IPS-20b (cell line): ENCODE measurements at regions not wholly inside any gene's neighbourhood (a gene's known extent, or its start where the extent isn't known, plus 50 kb on each side); places are given as distances from the start of the nearest gene placed in this dataset.

Experiments used
- H3K27ac ChIP-seq: one replicate; pipeline ENCODE4 v1.5.1; 2013; ENCODE audit warnings: low read length
- H3K27me3 ChIP-seq: 2 replicates; pipeline ENCODE4 v1.6.1; 2013; ENCODE audit warnings: mild to moderate bottlenecking, low read length, inconsistent platforms; ENCODE audit not compliant: insufficient read depth
- H3K36me3 ChIP-seq: 2 replicates; pipeline ENCODE4 v1.6.1; 2013; ENCODE audit warnings: low read depth, mild to moderate bottlenecking, inconsistent platforms, low read length, moderate library complexity; ENCODE audit not compliant: insufficient read depth
- H3K4me1 ChIP-seq: 2 replicates; pipeline ENCODE4 v1.6.1; 2013; ENCODE audit warnings: mild to moderate bottlenecking, control low read depth, inconsistent platforms, low read length, moderate library complexity; ENCODE audit not compliant: insufficient read depth
- H3K4me3 ChIP-seq: 2 replicates; pipeline ENCODE4 v1.5.1; 2013; ENCODE audit warnings: mild to moderate bottlenecking, low read length, inconsistent platforms
- H3K9ac ChIP-seq: 2 replicates; pipeline ENCODE4 v1.6.1; 2013; ENCODE audit warnings: low read depth, mild to moderate bottlenecking, inconsistent platforms, low read length, moderate library complexity
- H3K9me3 ChIP-seq: 2 replicates; pipeline ENCODE4 v1.6.1; 2013; ENCODE audit warnings: mild to moderate bottlenecking, low read depth, low read length, inconsistent platforms; ENCODE audit not compliant: insufficient read depth

DNA sequence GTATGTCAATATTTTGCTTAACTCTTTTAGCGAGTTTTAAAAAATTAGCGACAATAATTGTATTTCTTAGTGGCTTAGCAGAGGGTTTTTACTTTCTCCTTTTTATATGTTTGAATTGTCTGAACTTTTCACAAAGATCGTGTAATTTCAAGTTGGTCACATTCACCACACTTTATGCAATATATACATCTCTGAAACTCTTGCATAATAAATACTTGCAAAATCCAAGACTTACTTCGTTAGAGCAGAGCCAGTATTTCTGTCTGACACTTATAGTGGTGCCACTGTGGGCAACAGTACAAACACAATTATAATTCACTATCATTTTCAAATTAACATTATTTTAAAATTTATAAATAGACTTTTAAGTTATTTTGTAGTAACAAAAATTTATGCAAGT, 62.0 kb downstream of the SUCNR1 start:
- Histone ChIP-seq H3K4me1 (no peaks in the 10 kb centered on the region), H3K9me3 (no peaks in the 10 kb centered on the region), H3K27ac (no peak overlapping the region)

DNA sequence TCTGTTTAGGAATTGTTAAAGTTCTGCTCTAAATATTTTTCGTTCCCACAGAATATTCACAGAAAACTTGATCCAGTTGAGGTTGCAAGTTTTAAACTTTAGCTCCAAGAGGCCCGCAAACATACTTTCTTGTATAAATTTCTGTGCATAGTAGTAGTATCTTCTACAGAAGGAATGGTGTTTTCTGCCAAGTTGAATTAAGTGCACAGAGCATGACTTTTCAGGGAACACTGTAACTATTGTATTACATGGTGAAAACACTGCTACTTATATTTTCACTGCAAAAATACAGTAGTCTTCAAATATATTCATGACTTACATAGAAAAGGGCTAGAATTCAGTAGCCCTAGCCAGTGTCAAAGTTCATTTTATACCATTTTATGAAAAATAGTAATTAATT, 67.0 kb downstream of the SUCNR1 start:
- H3K4me3 ChIP-seq, result no peak overlapping the region
- H3K36me3 ChIP-seq, result no peaks in the 10 kb centered on the region
- H3K4me1 ChIP-seq, result no peaks in the 10 kb centered on the region
- H3K9ac ChIP-seq, result no peak overlapping the region
- no peaks in the 10 kb centered on the region for H3K9me3 ChIP-seq
- H3K27ac ChIP-seq, result no peak overlapping the region
- H3K27me3 ChIP-seq, result no peaks in the 10 kb centered on the region

More for the DNA sequence above, 62.0 kb downstream of the SUCNR1 start:
- no peak overlapping the region for H3K4me3 ChIP-seq
- no peaks in the 10 kb centered on the region for H3K27me3 ChIP-seq
- no peaks in the 10 kb centered on the region for H3K36me3 ChIP-seq
- H3K9ac ChIP-seq, result no peak overlapping the region

DNA sequence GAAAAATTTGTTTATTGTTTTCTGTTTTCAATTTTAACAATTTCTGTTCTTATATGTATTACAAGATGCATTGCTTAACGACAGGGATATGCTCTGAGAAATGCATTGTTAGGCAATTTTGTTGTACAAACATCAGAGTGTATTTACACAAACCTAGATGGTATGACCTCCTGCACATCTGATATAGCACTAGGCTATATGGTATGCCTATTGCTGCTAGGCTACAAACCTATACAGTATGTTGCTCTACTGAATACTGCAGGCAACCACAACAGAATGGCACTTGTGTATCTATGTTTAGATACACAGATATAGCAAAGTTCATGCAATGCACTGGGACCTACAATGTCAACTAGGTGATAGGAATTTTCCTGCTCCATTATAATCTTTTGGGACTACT, 70.1 kb downstream of the SUCNR1 start:
- Histone ChIP-seq H3K27ac (no peak overlapping the region), H3K27me3 (no peaks in the 10 kb centered on the region), H3K9me3 (no peaks in the 10 kb centered on the region), H3K36me3 (no peaks in the 10 kb centered on the region), H3K4me3 (no peak overlapping the region), H3K4me1 (no peaks in the 10 kb centered on the region; the same call in 1 of the 2 replicates), H3K9ac (no peak overlapping the region)

DNA sequence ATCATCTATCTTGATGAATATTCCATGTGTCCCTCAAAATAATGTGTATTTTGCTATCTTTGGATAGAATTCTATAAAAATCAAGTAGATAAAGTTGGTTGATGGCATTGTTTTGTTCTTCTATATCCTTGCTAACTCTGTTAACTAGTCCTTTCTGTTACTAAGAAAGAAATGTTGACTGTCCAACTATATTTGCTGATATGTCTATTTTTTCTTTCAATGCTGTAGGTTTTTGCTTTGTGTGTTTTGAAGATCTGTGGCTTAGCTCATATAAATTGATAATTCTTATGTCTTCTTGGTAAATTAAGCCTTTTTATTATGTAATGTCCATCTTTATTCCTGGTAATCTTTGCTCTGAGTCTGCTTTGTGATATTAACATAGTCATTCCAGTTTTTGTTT, 70.9 kb downstream of the SUCNR1 start:
- no peaks in the 10 kb centered on the region for H3K27me3 ChIP-seq
- no peaks in the 10 kb centered on the region; the same call in 1 of the 2 replicates for H3K4me1 ChIP-seq
- H3K36me3 ChIP-seq, result no peaks in the 10 kb centered on the region
- H3K9me3 ChIP-seq, result no peaks in the 10 kb centered on the region
- no peak overlapping the region for H3K27ac ChIP-seq
- no peak overlapping the region for H3K9ac ChIP-seq
- H3K4me3 ChIP-seq, result no peak overlapping the region

DNA sequence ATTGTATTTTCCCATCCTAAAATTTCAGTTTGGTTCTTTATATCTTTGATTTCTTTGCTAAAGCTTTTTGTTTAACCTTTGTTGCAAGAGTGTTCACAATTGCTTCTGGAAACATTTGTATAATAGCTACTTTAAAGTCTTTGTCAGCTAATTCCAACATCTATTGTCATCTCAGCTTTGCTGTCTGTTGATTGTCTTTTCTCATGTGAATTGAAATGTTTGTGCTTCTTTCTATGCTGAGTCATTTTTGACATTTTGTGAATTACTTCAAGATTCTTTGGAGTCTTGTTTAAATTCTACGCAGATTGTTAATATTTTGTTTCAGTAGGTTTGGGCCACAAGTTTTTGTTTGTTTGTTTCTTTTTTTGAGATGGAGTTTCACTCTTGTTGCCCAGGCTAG, 73.2 kb downstream of the SUCNR1 start:
- Histone ChIP-seq H3K27me3 (no peaks in the 10 kb centered on the region), H3K36me3 (no peaks in the 10 kb centered on the region), H3K27ac (no peak overlapping the region), H3K4me3 (no peak overlapping the region), H3K9me3 (no peaks in the 10 kb centered on the region), H3K4me1 (no peaks in the 10 kb centered on the region; the same call in 1 of the 2 replicates), H3K9ac (no peak overlapping the region)

DNA sequence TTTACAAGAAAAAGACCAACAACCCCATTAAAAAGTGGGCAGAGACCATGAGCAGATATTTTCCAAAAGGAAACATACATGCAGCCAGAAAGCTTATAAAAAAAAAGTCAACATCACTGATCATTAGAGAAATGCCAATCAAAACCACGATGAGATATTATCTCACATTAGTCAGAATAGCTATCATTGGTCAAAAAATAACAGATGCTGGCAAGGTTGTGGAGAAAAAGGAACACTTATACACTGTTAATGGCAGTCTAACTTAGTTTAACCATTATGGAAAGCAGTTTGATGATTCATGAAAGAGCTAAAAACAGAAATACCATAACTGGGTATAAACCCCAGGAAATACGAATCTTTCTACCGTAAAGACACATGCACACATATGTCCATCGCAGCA, 76.3 kb downstream of the SUCNR1 start:
- no peak overlapping the region for H3K4me3 ChIP-seq
- no peaks in the 10 kb centered on the region for H3K9me3 ChIP-seq
- H3K4me1 ChIP-seq, result no peaks in the 10 kb centered on the region; the same call in 1 of the 2 replicates
- H3K36me3 ChIP-seq, result no peaks in the 10 kb centered on the region
- H3K27me3 ChIP-seq, result no peaks in the 10 kb centered on the region
- H3K9ac ChIP-seq, result no peak overlapping the region
- no peak overlapping the region for H3K27ac ChIP-seq

DNA sequence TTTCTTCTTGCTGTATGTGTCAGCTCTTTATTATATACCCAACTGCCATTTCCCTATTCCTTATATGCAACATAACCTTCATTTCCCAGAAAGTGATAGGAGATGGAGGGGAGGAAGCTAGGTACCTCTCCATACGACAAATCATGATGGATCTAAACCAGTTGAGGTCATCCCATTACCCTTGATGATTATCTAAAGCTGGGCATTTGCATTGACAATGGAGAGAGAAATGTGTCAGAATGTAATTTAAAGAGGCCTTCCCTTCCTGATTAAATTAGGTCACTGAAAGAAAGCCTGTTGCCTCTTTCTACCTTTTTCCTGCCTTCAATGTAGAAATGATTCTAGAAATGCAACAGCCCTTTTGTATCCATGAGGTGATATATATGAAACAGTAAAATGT, 81.9 kb downstream of the SUCNR1 start:
- Histone ChIP-seq H3K9ac (no peak overlapping the region), H3K27me3 (no peaks in the 10 kb centered on the region), H3K27ac (no peak overlapping the region), H3K4me3 (no peak overlapping the region), H3K9me3 (no peaks in the 10 kb centered on the region), H3K4me1 (no peaks in the 10 kb centered on the region), H3K36me3 (no peaks in the 10 kb centered on the region)

DNA sequence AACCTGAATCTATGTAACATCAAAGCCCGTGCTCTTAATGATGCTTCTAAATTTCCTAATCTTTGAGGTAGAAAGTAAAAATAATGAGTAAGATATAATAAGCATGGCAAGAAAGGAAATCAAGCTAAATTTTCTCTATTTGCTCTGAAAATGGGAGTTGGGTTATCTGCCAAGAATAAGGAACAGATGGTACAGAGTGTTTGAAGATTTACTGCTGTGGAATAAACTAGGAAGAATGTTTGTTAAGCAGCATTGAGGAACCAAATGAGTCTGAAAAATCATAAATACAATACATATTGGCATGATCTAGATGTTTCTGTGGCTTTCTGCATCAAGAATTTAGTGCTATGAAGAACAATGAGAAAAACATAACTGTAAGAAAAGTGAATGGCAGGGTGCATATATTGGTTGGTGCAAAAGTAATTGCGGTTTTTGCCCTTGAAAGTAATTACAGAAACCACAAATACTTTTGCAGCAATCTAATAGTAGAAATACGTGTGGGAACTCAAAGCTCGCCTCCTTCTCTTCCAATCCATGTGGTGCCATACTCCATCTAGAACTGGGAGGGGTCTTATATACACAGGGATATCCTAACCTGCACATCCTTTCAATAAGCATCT, 87.6 kb downstream of the SUCNR1 start:
- no peak overlapping the region for H3K9ac ChIP-seq
- H3K4me1 ChIP-seq, result no peaks in the 10 kb centered on the region
- H3K4me3 ChIP-seq, result no peak overlapping the region
- H3K36me3 ChIP-seq, result no peaks in the 10 kb centered on the region
- H3K9me3 ChIP-seq, result no peaks in the 10 kb centered on the region
- no peak overlapping the region for H3K27ac ChIP-seq
- H3K27me3 ChIP-seq, result no peaks in the 10 kb centered on the region

DNA sequence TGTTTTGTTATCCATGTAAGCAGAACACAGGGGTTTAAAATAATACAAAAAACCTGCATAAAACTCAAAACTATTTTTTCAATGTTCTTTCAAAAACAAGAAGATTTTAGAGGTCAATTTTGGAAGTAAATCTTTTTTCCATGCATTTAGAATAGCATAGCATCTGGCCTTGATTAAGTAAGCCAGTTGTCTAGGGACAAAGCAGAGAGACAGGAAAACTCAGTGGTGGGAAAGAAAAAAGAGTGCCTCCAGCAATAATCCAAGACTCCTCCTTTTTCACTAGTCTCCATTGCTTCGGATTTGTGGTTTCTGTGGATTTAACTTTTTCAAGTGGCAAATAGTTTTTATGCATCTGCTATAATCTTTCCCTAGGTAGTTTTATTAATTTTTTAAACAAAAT, 88.9 kb downstream of the SUCNR1 start:
- H3K36me3 ChIP-seq, result no peaks in the 10 kb centered on the region
- no peak overlapping the region for H3K4me3 ChIP-seq
- H3K27ac ChIP-seq, result no peak overlapping the region
- H3K9me3 ChIP-seq, result no peaks in the 10 kb centered on the region
- H3K27me3 ChIP-seq, result no peaks in the 10 kb centered on the region
- H3K9ac ChIP-seq, result no peak overlapping the region
- no peaks in the 10 kb centered on the region for H3K4me1 ChIP-seq

DNA sequence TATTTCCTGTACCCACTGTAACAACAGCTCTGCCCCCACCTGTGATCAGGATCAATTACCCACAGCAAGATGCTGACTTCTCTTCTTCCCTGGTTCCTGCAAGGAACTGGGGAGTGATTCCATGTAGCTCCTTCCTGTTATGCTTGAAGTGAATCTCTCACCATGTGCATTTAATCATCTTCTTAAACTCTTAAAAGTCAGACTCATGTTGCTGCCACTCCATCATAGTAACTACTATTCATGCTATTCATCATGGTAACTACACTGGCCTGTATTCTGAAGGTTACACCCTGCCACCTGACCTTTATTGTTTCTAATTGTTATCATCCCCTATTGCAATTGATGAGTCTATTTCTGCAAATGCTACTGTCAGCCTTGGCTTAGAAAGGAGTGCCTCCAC, 89.5 kb downstream of the SUCNR1 start:
- Histone ChIP-seq H3K27ac (no peak overlapping the region), H3K4me3 (no peak overlapping the region), H3K4me1 (no peaks in the 10 kb centered on the region), H3K9ac (no peak overlapping the region), H3K9me3 (no peaks in the 10 kb centered on the region), H3K36me3 (no peaks in the 10 kb centered on the region), H3K27me3 (no peaks in the 10 kb centered on the region)

DNA sequence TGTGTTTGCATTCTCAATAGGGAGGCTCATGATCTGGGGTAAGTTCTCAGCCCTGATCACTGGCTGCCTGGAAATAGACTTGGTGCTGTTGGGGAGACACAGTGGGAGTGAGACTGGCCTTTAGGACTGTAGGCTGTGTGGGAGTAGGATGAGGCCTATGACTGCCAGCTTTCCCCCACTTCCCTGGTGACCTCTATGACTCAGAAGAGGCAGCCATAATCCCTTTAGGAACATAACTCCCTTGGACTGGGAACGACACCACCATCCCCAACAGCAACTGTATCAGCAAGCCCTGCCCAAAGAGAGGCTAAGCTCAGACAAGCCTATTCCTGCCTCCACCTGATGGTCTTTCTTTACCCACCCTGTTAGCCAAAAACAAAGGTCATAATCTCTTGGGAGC, 91.3 kb downstream of the SUCNR1 start:
- Histone ChIP-seq H3K36me3 (no peaks in the 10 kb centered on the region), H3K4me3 (no peak overlapping the region), H3K9ac (no peak overlapping the region), H3K27ac (no peak overlapping the region), H3K27me3 (no peaks in the 10 kb centered on the region), H3K4me1 (peaks cover 4% of the 10 kb centered on the region; the same call in 1 of the 2 replicates), H3K9me3 (no peaks in the 10 kb centered on the region)

DNA sequence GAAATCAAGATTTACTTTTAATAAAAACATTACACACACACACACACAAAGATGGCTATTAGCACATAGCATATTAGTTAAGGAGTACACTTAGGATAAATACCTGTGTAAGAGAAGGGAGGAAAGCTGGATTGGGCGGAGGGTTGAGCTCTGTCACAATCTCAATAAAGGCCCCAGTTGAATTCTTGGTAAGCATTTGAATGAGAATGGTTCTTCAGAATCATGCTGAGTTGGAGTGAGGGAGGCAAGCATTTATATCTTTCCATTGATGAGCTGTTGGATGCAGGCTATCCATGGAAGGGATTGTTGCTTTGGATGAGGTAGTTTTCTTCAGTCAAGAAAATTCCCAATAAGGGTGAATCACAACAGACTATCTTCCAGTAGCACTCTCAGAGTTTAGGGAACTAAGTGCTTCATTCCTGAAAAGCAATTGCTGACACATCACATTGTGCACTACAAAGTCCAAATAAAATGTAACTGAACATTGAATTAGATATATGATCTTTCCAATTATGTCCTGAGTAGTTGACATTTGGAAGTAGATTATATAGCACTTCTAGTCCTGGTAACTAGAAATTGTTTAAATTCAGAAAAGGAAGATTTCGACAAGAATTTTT, 95.7 kb downstream of the SUCNR1 start:
- no peak overlapping the region for H3K9ac ChIP-seq
- no peaks in the 10 kb centered on the region for H3K9me3 ChIP-seq
- no peaks in the 10 kb centered on the region for H3K27me3 ChIP-seq
- no peak overlapping the region for H3K27ac ChIP-seq
- H3K4me3 ChIP-seq, result no peak overlapping the region
- no peaks in the 10 kb centered on the region for H3K36me3 ChIP-seq
- H3K4me1 ChIP-seq, result peaks cover 6% of the 10 kb centered on the region
